NB4 (cell line): ENCODE measurements at regions not wholly inside any gene's neighbourhood (a gene's known extent, or its start where the extent isn't known, plus 50 kb on each side); places are given as distances from the start of the nearest gene placed in this dataset.

Experiments
- MYC ChIP-seq: IDR thresholded peaks from 2 replicates; pipeline ENCODE4 v1.6.1; 2011; ENCODE audit warnings: low read depth, low read length
- POLR2A ChIP-seq: IDR thresholded peaks from 2 replicates; pipeline ENCODE4 v1.6.1; 2011; ENCODE audit warnings: mild to moderate bottlenecking; ENCODE audit not compliant: insufficient read length; ENCODE audit errors: extremely low read depth
- TF ChIP-seq, protein P1 (sequence below): IDR thresholded peaks from one replicate; pipeline ENCODE4 v1.5.1; 2012; ENCODE audit warnings: low read depth, low read length

DNA sequence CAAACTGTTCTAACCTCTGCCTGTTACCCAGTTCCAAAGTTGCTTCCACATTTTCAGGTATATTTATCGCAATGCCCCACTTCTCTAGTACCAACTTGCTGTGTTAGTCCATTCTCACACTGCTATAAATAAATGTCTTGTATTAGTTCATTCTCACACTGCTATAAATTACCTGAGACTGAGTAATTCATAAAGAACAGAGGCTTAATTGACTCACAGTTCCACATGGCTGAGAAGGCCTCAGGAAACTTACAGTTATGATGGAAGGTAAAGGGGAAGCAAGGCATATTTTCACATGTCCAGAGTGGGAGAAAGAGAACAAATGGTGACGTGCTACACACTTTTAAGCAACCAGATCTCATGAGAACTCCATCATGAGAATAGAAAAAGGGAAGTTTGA, 130.4 kb upstream of the C11orf87 start:
- TF ChIP-seq, protein P1, sequence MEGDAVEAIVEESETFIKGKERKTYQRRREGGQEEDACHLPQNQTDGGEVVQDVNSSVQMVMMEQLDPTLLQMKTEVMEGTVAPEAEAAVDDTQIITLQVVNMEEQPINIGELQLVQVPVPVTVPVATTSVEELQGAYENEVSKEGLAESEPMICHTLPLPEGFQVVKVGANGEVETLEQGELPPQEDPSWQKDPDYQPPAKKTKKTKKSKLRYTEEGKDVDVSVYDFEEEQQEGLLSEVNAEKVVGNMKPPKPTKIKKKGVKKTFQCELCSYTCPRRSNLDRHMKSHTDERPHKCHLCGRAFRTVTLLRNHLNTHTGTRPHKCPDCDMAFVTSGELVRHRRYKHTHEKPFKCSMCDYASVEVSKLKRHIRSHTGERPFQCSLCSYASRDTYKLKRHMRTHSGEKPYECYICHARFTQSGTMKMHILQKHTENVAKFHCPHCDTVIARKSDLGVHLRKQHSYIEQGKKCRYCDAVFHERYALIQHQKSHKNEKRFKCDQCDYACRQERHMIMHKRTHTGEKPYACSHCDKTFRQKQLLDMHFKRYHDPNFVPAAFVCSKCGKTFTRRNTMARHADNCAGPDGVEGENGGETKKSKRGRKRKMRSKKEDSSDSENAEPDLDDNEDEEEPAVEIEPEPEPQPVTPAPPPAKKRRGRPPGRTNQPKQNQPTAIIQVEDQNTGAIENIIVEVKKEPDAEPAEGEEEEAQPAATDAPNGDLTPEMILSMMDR = no peak
- no peak for TF ChIP-seq POLR2A
- TF ChIP-seq MYC = no peak
